PC-3 (cell line): ENCODE measurements at regions not wholly inside any gene's neighbourhood (a gene's known extent, or its start where the extent isn't known, plus 50 kb on each side); places are given as distances from the start of the nearest gene placed in this dataset.

ENCODE experiments used
- EZH2 ChIP-seq: fragments of 300-600 bp; sonication (generic); IDR thresholded peaks from one replicate; pipeline ENCODE4 v1.6.1; 2017; ENCODE audit warnings: antibody characterized with exemption, mild to moderate bottlenecking, low read length; ENCODE audit not compliant: unreplicated experiment
- TF ChIP-seq, protein P1 (sequence below): fragments of 300-600 bp; sonication (generic); conservative IDR thresholded peaks from 2 replicates; pipeline ENCODE4 v1.5.1; 2017; ENCODE audit warnings: antibody characterized with exemption, low read depth, mild to moderate bottlenecking, low read length

DNA sequence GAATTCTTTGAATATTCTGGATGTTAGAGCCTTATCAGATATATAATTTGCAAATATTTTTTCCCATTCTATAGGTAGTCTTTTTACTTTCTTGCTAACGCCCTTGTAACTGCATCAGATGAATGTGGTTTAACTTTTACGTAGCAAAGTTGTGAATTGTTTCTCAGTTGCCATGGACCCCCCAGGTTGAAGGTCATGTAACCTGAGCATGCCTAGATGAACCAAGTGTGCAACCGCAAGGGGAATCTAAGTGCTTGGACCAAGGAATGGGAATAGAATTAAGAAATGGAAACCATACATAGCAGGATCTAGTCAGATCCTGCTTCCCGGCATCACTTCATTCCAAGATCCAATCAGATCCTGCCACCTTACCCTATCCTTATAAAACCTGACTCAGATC is 65.1 kb upstream of the TNP1 start:
- TF ChIP-seq, protein P1, sequence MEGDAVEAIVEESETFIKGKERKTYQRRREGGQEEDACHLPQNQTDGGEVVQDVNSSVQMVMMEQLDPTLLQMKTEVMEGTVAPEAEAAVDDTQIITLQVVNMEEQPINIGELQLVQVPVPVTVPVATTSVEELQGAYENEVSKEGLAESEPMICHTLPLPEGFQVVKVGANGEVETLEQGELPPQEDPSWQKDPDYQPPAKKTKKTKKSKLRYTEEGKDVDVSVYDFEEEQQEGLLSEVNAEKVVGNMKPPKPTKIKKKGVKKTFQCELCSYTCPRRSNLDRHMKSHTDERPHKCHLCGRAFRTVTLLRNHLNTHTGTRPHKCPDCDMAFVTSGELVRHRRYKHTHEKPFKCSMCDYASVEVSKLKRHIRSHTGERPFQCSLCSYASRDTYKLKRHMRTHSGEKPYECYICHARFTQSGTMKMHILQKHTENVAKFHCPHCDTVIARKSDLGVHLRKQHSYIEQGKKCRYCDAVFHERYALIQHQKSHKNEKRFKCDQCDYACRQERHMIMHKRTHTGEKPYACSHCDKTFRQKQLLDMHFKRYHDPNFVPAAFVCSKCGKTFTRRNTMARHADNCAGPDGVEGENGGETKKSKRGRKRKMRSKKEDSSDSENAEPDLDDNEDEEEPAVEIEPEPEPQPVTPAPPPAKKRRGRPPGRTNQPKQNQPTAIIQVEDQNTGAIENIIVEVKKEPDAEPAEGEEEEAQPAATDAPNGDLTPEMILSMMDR: no peak
- TF ChIP-seq EZH2: no peak
